ENCODE measurements at regions not wholly inside any gene's neighbourhood (a gene's known extent, or its start where the extent isn't known, plus 50 kb on each side); places are given as distances from the start of the nearest gene placed in this dataset.
A peak's percentile ranks its signal among the peaks of the same experiment; 100 is the strongest.
"Not testable (repeated sequence)": the region's sequence is repeated elsewhere in the genome, so short reads cannot be mapped to it uniquely, and the experiment has no call there.

- DNase-seq (ENCODE audit: low read depth): no peak
- in situ Hi-C loops (cut with HindIII; ENCODE audit: low pct_unique_long_range_greater_than_20kb, low sequenced_read_pairs): no loop called here
These were observed 512.8 kb upstream of the SLC8A1 start for GRCh38 chr2:40964509-40965250.

- in situ Hi-C loops (cut with HindIII; ENCODE audit: low pct_unique_long_range_greater_than_20kb, low sequenced_read_pairs): no loop called here
- DNase-seq (ENCODE audit: low read depth): no peak
These were observed 515.6 kb upstream of the SLC8A1 start for GRCh38 chr2:40967451-40967850.

GRCh38 chr2:40975151-40975550, 523.3 kb upstream of the SLC8A1 start:
- no peak for DNase-seq (ENCODE audit: low read depth)
- in situ Hi-C loops (cut with HindIII; ENCODE audit: low pct_unique_long_range_greater_than_20kb, low sequenced_read_pairs): no loop called here

GRCh38 chr2:40997362-40997761, 545.5 kb upstream of the SLC8A1 start:
- no peak for DNase-seq (ENCODE audit: low read depth)
- in situ Hi-C loops (cut with HindIII; ENCODE audit: low pct_unique_long_range_greater_than_20kb, low sequenced_read_pairs): no loop called here

- no peak for DNase-seq (ENCODE audit: low read depth)
- in situ Hi-C loops (cut with HindIII; ENCODE audit: low pct_unique_long_range_greater_than_20kb, low sequenced_read_pairs): no loop called here
These were observed 548.5 kb upstream of the SLC8A1 start for GRCh38 chr2:41000374-41000773.

- no peak for DNase-seq (ENCODE audit: low read depth)
- in situ Hi-C loops (cut with HindIII; ENCODE audit: low pct_unique_long_range_greater_than_20kb, low sequenced_read_pairs): no loop called here
These were observed 549.0 kb upstream of the SLC8A1 start for GRCh38 chr2:41000906-41001305.

- DNase-seq (ENCODE audit: low read depth): no peak
- in situ Hi-C loops (cut with HindIII; ENCODE audit: low pct_unique_long_range_greater_than_20kb, low sequenced_read_pairs): no loop called here
These were observed 552.8 kb upstream of the SLC8A1 start for GRCh38 chr2:41004700-41005099.

GRCh38 chr2:41020358-41020757, 568.5 kb upstream of the SLC8A1 start:
- in situ Hi-C loops (cut with HindIII; ENCODE audit: low pct_unique_long_range_greater_than_20kb, low sequenced_read_pairs): no loop called here
- DNase-seq (ENCODE audit: low read depth): no peak

- in situ Hi-C loops (cut with HindIII; ENCODE audit: low pct_unique_long_range_greater_than_20kb, low sequenced_read_pairs): no loop called here
- DNase-seq (ENCODE audit: low read depth): no peak
These were observed 572.9 kb upstream of the SLC8A1 start for GRCh38 chr2:41024816-41025215.

- in situ Hi-C loops (cut with HindIII; ENCODE audit: low pct_unique_long_range_greater_than_20kb, low sequenced_read_pairs): no loop called here
- no peak for DNase-seq (ENCODE audit: low read depth)
These were observed 574.7 kb upstream of the SLC8A1 start for GRCh38 chr2:41026613-41027012.

- in situ Hi-C loops (cut with HindIII; ENCODE audit: low pct_unique_long_range_greater_than_20kb, low sequenced_read_pairs): no loop called here
- DNase-seq (ENCODE audit: low read depth): no peak
These were observed 575.2 kb upstream of the SLC8A1 start for GRCh38 chr2:41027095-41027494.

GRCh38 chr2:41031282-41031681, 579.4 kb upstream of the SLC8A1 start:
- in situ Hi-C loops (cut with HindIII; ENCODE audit: low pct_unique_long_range_greater_than_20kb, low sequenced_read_pairs): no loop called here
- no peak for DNase-seq (ENCODE audit: low read depth)

GRCh38 chr2:41032715-41033114, 580.8 kb upstream of the SLC8A1 start:
- in situ Hi-C loops (cut with HindIII; ENCODE audit: low pct_unique_long_range_greater_than_20kb, low sequenced_read_pairs): no loop called here
- no peak for DNase-seq (ENCODE audit: low read depth)

GRCh38 chr2:41033127-41033526, 581.2 kb upstream of the SLC8A1 start:
- in situ Hi-C loops (cut with HindIII; ENCODE audit: low pct_unique_long_range_greater_than_20kb, low sequenced_read_pairs): no loop called here

GRCh38 chr2:41038408-41038807, 586.5 kb upstream of the SLC8A1 start:
- in situ Hi-C loops (cut with HindIII; ENCODE audit: low pct_unique_long_range_greater_than_20kb, low sequenced_read_pairs): no loop called here
- DNase-seq (ENCODE audit: low read depth): peak; percentile 4

More at GRCh38 chr2:41033127-41033526, 581.2 kb upstream of the SLC8A1 start:
- no peak for DNase-seq (ENCODE audit: low read depth)

GRCh38 chr2:41039750-41040149, 587.9 kb upstream of the SLC8A1 start:
- in situ Hi-C loops (cut with HindIII; ENCODE audit: low pct_unique_long_range_greater_than_20kb, low sequenced_read_pairs); DNase-seq (ENCODE audit: low read depth): not testable (repeated sequence)

- in situ Hi-C loops (cut with HindIII; ENCODE audit: low pct_unique_long_range_greater_than_20kb, low sequenced_read_pairs): no loop called here
- no peak for DNase-seq (ENCODE audit: low read depth)
These were observed 589.1 kb upstream of the SLC8A1 start for GRCh38 chr2:41040782-41041520.

GRCh38 chr2:41042343-41042742, 590.5 kb upstream of the SLC8A1 start:
- no peak for DNase-seq (ENCODE audit: low read depth)
- in situ Hi-C loops (cut with HindIII; ENCODE audit: low pct_unique_long_range_greater_than_20kb, low sequenced_read_pairs): no loop called here

- DNase-seq (ENCODE audit: low read depth): no peak
- in situ Hi-C loops (cut with HindIII; ENCODE audit: low pct_unique_long_range_greater_than_20kb, low sequenced_read_pairs): no loop called here
These were observed 609.5 kb upstream of the SLC8A1 start for GRCh38 chr2:41061356-41061755.

- in situ Hi-C loops (cut with HindIII; ENCODE audit: low pct_unique_long_range_greater_than_20kb, low sequenced_read_pairs): no loop called here
- DNase-seq (ENCODE audit: low read depth): no peak
These were observed 610.4 kb upstream of the SLC8A1 start for GRCh38 chr2:41062336-41062735.
